Neural progenitor cell (in vitro differentiated cells): ENCODE measurements at regions not wholly inside any gene's neighbourhood (a gene's known extent, or its start where the extent isn't known, plus 50 kb on each side); places are given as distances from the start of the nearest gene placed in this dataset.

Experiments
- CTCF ChIP-seq: fragments of 200-600 bp; sonication (generic); IDR thresholded peaks from 2 replicates; pipeline ENCODE4 v1.5.1; 2017; ENCODE audit warnings: antibody characterized with exemption, mild to moderate bottlenecking
- EZH2 ChIP-seq: fragments of 200-600 bp; sonication (generic); IDR thresholded peaks from 2 replicates; pipeline ENCODE4 v1.6.1; 2017; ENCODE audit warnings: antibody characterized with exemption, mild to moderate bottlenecking, moderate library complexity
- EZH2phosphoT487 ChIP-seq: fragments of 200-600 bp; sonication (generic); IDR thresholded peaks from 2 replicates; pipeline ENCODE4 v1.6.1; 2017; ENCODE audit warnings: antibody characterized with exemption

- no peak for TF ChIP-seq CTCF
- no peak for TF ChIP-seq EZH2
- TF ChIP-seq EZH2phosphoT487, result no peak
These were observed 136.1 kb downstream of the PAPOLA start for GRCh38 chr14:96638041-96638855.
